A549 (cell line): ENCODE measurements at regions not wholly inside any gene's neighbourhood (a gene's known extent, or its start where the extent isn't known, plus 50 kb on each side); places are given as distances from the start of the nearest gene placed in this dataset.

Source experiments
- HDAC2 ChIP-seq: fragments of 200-600 bp; sonication (generic); IDR thresholded peaks from 2 replicates; pipeline ENCODE4 v1.6.1; 2016
- KDM1A ChIP-seq: fragments of 200-600 bp; sonication (generic); IDR thresholded peaks from 2 replicates; pipeline ENCODE4 v1.6.1; 2016; ENCODE audit warnings: low read depth, mild to moderate bottlenecking
- MAFK ChIP-seq: fragments of 450-650 bp; IDR thresholded peaks from 2 replicates; pipeline ENCODE4 v1.6.1; 2014; ENCODE audit not compliant: partially characterized antibody
- MYC ChIP-seq: IDR thresholded peaks from 2 replicates; pipeline ENCODE4 v1.6.1; 2012; ENCODE audit warnings: mild to moderate bottlenecking, inconsistent platforms, low read length, improper control_type of control experiment, borderline replicate concordance
- POLR2A ChIP-seq: IDR thresholded peaks from 2 replicates; pipeline ENCODE4 v1.6.1; 2012; ENCODE audit warnings: mild to moderate bottlenecking, low read length
- REST ChIP-seq: fragments of 200-600 bp; sonication (generic); IDR thresholded peaks from 2 replicates; pipeline ENCODE4 v1.6.1; 2016; ENCODE audit warnings: antibody characterized with exemption, mild to moderate bottlenecking, moderate library complexity
- RFX5 ChIP-seq: fragments of 450-650 bp; IDR thresholded peaks from 2 replicates; pipeline ENCODE4 v1.7.1; 2014; ENCODE audit warnings: antibody characterized with exemption, mild to moderate bottlenecking, moderate library complexity
- SREBF2 ChIP-seq: fragments of 450-650 bp; IDR thresholded peaks from 2 replicates; pipeline ENCODE4 v1.6.1; 2014; ENCODE audit warnings: mild to moderate bottlenecking, moderate library complexity
- TF ChIP-seq, protein P1 (sequence below): fragments of >200 bp; sonication (Bioruptor Twin); formaldehyde crosslinking; IDR thresholded peaks from 3 replicates; pipeline ENCODE4 v1.5.1; 2016

- TF ChIP-seq KDM1A (no peak), POLR2A (no peak), RFX5 (no peak), SREBF2 (no peak), MYC (no peak), REST (no peak), HDAC2 (no peak), MAFK (no peak)
- TF ChIP-seq, protein P1, sequence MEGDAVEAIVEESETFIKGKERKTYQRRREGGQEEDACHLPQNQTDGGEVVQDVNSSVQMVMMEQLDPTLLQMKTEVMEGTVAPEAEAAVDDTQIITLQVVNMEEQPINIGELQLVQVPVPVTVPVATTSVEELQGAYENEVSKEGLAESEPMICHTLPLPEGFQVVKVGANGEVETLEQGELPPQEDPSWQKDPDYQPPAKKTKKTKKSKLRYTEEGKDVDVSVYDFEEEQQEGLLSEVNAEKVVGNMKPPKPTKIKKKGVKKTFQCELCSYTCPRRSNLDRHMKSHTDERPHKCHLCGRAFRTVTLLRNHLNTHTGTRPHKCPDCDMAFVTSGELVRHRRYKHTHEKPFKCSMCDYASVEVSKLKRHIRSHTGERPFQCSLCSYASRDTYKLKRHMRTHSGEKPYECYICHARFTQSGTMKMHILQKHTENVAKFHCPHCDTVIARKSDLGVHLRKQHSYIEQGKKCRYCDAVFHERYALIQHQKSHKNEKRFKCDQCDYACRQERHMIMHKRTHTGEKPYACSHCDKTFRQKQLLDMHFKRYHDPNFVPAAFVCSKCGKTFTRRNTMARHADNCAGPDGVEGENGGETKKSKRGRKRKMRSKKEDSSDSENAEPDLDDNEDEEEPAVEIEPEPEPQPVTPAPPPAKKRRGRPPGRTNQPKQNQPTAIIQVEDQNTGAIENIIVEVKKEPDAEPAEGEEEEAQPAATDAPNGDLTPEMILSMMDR: no peak
These were observed 150.8 kb downstream of the HERPUD2 start for GRCh38 chr7:35544028-35544742.
